Motor neuron (in vitro differentiated cells): ENCODE measurements at regions not wholly inside any gene's neighbourhood (a gene's known extent, or its start where the extent isn't known, plus 50 kb on each side); places are given as distances from the start of the nearest gene placed in this dataset.

ENCODE experiments used
- ATAC-seq, 8 experiments: fragments of 200-7000 bp; cut with Tn5 transposase; replicated peaks in 6 of 8; 2 replicates each; pipeline ENCODE4 v1.8.0; 2021; ENCODE audit warnings: mild to moderate bottlenecking in 8 of 8, moderate library complexity in 8 of 8
- H3K27ac ChIP-seq, 2 donors: fragments of 250-450 bp; sonication (Bioruptor Pico); 2 replicates each; pipeline ENCODE4 v1.9.0; 2021; ENCODE audit warnings: antibody characterized with exemption in 2 of 2, mild to moderate bottlenecking in 2 of 2, moderate library complexity in 1 of 2
- H3K4me1 ChIP-seq, 2 donors: fragments of 250-450 bp; sonication (Bioruptor Pico); replicated peaks in 1 of 2; 2 replicates each; pipeline ENCODE4 v1.6.1; 2021; ENCODE audit warnings: antibody characterized with exemption in 2 of 2, mild to moderate bottlenecking in 2 of 2, moderate library complexity in 1 of 2
- H3K4me3 ChIP-seq, 5 donors: fragments of 250-450 bp; sonication (Bioruptor Pico); 2 replicates each; pipeline ENCODE4 v1.9.0; 2021; ENCODE audit warnings: antibody characterized with exemption in 5 of 5, mild to moderate bottlenecking in 5 of 5, moderate library complexity in 4 of 5
- WGBS, 10 experiments: fragments of 450-650 bp; shearing (Covaris generic); methylation state at CpG; one replicate each; pipeline ENCODE4 v1.0.0; 2022; 5-methylcytosine and 5-hydroxymethylcytosine counted together
- in situ Hi-C, 9 experiments: fragments of 400-800 bp; cut with MboI; loops; one replicate each; pipeline ENCODE4 v1.15.0; 2021; ENCODE audit warnings: low sequenced_read_pairs in 9 of 9, low pct_unique_long_range_greater_than_20kb in 2 of 9; ENCODE audit not compliant: unreplicated experiment in 9 of 9

GRCh38 chr4:97504713-97505112, 638.6 kb downstream of the STPG2 start:
- ATAC-seq, result no peak
- in situ Hi-C loops, result no loop called here
- H3K4me3 ChIP-seq, result no peak overlapping the region
- H3K4me1 ChIP-seq, result no peaks in the 10 kb centered on the region
- H3K27ac ChIP-seq, result no peak overlapping the region

- ATAC-seq, result peak in 1 of 8 experiments; percentile 32
- Histone ChIP-seq H3K4me3 (no peak overlapping the region), H3K4me1 (no peaks in the 10 kb centered on the region), H3K27ac (no peak overlapping the region)
- in situ Hi-C loops, result no loop called here
- 60 to 100% (median 74%) methylated on average over 2 of the region's 2 CpGs; no CpG with 5 or more reads in 6 of the 10 experiments for WGBS, 10 experiments
Observed at GRCh38 chr4:97507587-97508245, 635.6 kb downstream of the STPG2 start.
